ENCODE measurements at regions not wholly inside any gene's neighbourhood (a gene's known extent, or its start where the extent isn't known, plus 50 kb on each side); places are given as distances from the start of the nearest gene placed in this dataset.
A peak's percentile ranks its signal among the peaks of the same experiment; 100 is the strongest.
"Not testable (repeated sequence)": the region's sequence is repeated elsewhere in the genome, so short reads cannot be mapped to it uniquely, and the experiment has no call there.

DNA sequence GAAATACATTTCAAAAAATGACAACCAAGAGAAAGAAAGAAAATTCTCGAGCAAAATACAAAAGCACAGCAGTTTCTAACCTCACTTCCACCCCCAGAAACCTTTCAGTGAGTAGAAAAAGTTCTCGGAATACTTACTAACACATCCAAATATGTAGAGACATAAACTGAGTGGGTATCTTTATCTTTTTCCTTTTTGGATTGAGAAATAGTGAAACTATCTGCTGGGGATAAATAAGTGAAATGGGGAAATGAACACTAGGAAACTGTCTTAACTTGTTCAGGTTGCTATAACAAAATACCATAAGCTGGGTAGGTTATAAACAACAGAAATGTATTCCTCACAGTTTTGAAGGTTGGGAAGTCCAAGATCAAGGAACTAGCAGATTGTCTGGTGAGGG is 72.0 kb downstream of the VCAM1 start:
- no peak for DNase-seq

DNA sequence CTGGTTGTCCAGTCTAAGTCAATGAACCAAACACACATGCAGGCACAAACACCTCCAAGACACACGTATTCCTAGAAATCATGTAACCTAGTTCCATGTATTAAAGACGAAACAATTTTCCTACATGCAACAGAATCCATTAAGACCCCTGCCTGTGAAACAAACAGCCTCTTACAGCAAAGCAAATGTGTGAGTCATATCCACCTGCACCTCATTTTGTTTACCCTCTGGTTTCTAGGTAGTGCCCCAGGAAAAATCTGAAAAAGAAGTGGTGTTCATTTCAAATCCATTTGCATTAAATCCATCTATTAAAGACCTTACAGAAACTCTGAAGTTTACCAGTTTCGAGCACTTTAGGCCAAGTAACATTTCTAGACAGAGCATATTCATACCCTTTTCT is 74.1 kb downstream of the VCAM1 start:
- no peak for DNase-seq

DNA sequence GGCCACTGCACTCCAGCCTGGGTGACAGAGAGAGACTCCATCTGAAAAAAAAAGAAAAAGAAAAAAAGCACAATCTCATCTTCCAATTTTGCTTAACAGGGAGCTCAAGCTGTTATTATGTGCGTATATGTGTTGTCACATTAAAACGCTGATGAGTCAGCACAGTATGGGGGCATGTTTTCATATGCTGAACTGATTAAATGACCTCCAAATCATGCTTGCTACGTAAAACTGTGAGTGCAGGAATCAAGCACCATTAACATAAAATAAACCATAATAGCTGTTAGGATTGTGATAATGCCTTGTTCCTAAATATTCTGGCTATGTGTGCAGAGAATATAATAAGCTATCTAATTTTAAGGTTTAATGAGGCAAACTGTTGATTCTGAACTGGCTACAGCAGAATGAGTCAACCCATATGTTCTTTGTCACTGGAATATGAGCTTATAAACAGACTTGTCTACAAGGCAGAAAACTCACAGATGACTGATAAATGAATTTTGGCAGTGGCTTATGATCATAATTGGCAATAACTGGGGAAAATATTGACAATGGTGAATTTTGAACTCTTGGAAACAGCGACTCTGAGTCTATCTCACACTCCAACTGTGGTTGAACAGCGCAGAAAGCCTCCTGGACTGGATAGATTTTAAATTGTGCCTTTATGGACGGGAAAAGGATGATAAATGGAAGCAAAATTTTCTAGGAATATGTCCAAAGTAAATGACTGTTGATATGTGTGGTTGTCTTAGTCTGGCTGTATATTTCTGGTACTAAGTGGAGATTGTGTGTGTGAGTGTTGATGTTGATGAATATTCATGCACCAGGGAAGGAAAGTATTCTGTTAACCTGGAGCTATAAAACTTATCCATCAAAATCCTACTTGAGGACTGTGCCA is 75.5 kb downstream of the VCAM1 start:
- no peak for DNase-seq

DNA sequence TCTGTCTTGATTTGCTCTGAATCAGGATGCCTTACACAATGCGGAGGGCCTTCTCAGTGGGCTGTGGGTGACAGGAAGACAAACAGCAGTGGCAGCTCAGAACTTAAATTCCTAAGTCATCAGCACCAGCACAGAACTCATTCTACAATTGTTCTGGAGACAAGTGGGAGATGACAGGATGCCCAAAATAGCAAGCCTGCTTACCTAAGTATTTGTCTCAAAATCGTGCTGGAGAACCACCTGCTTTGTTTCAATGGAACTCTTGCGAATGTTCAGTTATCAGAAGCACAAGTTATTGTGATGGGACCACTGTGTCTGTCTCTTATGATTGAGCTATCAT is 76.1 kb downstream of the VCAM1 start:
- no peak for DNase-seq

DNA sequence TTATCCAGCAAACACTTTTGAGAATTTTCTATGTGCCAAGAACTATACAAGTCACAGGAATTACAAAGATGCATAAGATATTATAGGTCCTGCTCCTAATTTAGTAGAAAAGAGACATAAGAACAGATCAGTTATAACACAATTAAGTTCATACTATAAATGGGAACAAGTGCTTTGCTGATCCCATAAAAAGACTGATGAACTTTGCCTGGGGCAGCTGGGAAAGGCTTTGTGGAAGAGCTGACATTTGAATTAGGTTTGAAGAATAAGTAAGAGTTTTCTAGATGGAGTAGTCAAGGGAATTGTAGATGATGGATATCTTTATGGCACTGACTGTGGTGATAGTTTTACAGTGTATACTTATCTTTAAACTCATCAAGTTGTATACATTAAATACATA is 76.5 kb downstream of the VCAM1 start:
- DNase-seq, result no peak

DNA sequence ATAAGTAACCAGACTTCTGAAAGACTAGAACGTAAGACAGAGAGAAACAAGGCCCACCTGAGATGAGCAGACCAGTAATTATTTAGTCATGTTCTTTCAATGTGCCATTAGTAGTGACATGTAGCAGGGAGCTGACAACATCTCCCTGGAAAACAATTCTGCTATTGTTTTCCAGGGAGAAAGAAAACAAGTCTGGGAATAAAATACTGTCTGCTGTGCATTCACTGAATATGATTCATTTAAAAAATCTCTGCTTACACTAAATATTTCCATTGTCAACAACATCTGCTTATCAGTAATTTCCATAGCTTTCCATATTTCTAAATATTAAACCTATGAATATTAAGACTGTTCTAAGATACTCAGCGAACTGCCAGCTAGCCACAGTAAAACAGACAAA is 80.0 kb downstream of the VCAM1 start:
- DNase-seq, result peak; percentile 22

DNA sequence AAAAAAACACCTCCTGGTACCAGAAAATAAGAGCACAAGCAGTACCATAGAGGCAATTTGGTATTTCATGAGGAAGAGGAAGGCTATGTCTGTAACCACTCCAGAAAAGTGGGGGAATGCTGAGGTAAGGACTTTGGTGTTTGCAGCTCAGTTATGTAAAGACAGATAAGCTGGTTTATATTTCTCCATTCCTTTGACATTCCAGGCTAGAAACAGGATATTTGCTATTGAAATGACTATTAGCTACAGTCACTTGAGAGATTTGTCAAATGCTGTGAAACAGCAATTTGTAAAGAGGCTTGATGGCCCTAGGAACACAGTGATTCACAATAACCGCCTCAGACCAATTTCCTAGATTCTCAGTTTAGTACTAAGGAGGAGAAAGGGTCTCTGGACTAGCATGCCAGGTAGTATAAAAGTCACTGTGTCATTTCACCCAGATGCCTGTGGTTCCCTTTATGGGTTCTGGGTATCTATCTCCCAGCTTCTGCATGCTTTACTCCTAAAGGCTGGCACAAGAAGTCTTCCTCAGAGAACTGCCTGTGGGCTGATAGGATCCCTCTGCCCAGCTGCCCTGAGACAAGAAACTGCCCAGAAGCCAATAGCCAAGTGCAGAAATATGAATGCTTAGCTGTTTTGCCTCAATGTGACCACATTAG is 80.5 kb downstream of the VCAM1 start:
- DNase-seq, result no peak

DNA sequence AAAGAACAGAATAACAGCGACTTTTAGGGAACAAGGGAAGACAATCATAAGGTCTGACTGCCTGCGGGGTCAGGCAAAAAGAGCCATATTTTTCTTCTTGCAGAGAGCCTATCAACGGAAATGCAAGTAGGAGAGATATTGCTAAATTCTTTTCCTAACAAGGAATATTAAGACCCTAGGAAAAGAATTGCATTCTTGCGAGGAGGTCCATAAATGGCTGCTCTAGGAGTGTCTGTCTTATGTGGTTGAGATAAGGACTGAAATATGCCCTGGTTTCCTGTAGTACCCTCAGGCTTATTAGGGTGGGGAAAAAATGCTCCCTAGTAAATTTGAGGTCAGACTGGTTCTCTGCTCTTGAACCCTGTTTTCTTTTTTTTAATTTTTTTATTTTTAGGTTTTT is 81.7 kb downstream of the VCAM1 start:
- not testable (repeated sequence) for DNase-seq

DNA sequence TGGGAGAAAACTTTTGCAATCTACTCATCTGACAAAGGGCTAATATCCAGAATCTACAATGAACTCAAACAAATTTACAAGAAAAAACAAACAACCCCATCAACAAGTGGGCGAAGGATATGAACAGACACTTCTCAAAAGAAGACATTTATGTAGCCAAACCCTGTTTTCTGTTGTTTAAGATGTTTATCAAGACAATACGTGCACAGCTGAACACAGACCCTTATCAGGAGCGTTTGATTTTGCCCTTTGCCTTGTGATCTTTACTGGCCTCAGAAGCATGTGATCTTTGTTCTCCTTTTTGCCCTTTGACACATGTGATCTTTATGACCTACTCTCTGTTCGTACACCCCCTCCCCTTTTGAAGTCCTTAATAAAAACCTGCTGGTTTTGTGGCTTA is 83.7 kb downstream of the VCAM1 start:
- not testable (repeated sequence) for DNase-seq

DNA sequence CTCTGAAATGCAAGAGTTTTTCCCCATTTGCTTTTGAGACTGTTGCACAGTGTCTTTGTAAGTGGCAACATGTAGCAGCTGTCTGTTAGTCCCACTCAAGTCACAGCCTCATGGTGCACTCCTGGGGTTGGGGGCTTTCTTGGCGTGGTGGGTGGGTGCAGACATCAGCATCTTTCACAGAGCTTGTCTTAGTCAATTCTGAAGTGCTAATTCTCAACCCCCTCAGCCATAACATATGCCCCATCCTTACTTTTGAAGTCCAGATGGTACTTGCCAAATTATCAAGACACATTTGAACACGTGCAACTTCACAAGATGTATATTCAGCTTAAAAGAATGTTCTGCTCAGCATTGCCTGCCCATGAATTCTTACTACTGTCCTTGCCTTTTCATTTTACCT is 87.1 kb downstream of the VCAM1 start:
- DNase-seq, result no peak

DNA sequence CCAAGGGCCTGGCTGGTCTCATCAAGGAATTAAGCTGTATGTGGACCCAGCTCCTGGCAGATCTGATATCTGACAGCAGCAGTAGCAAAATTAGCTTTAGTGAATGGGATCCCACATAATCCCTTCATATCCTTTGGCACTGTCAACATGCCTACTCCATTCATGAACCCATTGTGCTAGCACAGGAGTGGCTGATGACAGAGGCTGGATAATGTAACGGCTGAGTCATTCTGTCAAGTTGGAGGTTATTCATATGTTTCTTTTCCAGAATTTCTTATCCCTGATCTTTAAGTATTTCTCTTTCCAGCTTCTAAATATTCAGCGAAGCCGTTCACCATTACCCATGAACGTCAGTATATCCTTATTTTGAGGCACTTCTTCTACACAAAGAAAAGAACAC is 84.3 kb downstream of the EXTL2 start:
- no peak for DNase-seq

DNA sequence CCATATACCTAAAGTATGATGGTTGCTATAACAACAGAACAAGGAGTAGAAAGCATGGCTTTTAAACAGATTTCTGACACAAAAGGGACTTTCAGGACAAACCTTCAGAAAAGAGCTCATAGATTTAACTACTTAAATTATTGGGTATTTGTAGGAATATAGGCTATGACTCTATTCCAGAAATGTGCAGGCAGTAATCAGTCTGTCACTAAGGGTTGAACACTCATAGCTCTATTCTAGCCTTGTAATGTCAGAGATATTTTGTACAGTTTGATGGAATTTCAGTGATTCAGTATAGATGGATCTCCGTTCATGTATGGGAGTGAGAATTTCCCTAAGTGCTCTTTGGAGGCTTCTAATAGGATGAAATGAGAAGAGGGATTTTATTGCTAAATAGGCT is 82.8 kb downstream of the EXTL2 start:
- DNase-seq, result no peak

DNA sequence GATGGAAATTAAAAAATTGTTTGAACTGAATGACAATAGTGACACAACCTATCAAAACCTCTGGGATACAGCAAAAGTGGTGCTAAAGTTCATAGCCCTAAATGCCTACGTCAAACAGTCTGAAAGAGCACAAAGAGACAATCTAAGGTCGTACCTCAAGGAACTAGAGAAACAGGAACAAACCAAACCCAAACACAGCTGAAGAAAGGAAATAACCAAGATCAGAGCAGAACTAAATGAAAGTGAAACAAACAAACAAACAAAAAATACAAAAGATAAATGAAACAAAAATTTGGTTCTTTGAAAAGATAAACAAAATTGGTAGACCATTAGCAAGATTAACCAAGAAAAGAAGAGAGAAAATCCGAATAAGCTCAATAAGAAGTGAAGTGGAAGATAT is 79.7 kb downstream of the EXTL2 start:
- not testable (repeated sequence) for DNase-seq

DNA sequence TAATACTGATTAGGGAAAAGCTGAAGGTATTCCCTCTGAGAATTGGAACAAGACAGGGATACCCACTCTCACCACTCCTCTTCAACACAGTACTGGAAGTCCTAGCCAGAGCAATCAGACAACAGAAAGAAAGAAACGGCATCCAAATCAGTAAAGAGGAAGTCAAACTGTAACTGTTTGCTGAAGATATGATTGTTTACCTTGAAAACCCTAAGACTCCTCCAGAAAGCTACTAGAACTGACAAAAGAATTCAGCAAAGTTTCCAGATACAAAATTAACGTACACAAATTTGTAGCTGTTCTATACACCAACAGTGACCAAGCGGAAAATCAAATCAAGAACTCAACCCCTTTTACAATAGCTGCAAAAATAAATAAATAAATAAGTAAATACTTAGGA is 78.6 kb downstream of the EXTL2 start:
- no peak for DNase-seq

DNA sequence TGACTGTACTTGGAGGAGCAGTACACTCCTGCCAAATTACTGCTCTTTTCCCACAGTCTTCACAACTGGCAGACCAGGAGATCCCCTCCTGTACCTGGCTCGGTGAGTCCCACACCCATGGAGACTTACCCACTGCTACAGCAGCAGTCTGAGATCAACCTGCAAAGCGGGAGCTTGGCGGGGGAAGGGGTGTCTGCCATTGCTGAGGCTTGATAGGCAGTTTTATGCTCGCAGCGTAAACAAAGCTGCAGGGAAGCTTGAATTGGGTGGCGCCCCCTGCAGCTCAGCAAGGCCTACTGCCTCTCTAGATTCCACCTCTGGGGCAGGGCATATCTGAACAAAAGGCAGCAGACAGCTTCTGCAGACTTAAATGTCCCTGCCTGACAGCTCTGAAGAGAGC is 74.4 kb downstream of the EXTL2 start:
- not testable (repeated sequence) for DNase-seq

DNA sequence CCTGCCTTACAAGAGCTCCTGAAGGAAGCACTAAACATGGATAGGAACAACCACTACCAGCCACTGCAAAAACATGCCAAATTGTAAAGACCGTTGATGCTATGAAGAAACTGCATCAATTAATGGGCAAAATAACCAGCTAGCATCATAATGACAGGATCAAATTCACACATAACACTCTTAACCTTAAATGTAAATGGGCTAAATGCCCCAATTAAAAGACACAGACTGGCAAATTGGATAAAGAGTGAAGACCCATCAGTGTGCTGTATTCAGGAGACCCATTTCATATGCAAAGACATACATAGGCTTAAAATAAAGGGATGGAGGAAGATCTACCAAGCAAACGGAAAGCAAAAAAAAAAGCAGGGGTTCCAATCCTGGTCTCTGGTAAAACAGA is 72.7 kb downstream of the EXTL2 start:
- not testable (repeated sequence) for DNase-seq

Data from midbrain (tissue), 1 donor.